ENCODE measurements at regions not wholly inside any gene's neighbourhood (a gene's known extent, or its start where the extent isn't known, plus 50 kb on each side); places are given as distances from the start of the nearest gene placed in this dataset.

DNA sequence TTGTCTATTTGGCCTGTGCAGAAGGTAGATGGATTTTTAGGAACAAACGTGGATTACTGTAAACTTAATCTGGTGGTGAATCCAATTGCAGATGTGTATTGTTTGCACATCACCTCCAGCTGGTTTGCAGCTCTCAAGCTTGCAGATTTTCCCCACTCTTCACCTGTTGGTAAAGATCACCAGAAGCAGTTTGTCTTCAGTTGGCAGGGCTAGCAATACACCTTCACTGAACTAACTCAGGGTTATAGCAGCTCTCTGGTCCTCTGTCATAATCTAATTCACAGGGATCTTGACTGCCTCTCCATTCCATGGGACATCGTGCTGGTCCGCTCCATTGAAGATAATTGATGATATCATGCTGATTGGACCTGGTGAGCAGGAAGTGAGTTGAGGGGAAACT is 181.5 kb downstream of the VAPA start:
- TF ChIP-seq, protein P1, sequence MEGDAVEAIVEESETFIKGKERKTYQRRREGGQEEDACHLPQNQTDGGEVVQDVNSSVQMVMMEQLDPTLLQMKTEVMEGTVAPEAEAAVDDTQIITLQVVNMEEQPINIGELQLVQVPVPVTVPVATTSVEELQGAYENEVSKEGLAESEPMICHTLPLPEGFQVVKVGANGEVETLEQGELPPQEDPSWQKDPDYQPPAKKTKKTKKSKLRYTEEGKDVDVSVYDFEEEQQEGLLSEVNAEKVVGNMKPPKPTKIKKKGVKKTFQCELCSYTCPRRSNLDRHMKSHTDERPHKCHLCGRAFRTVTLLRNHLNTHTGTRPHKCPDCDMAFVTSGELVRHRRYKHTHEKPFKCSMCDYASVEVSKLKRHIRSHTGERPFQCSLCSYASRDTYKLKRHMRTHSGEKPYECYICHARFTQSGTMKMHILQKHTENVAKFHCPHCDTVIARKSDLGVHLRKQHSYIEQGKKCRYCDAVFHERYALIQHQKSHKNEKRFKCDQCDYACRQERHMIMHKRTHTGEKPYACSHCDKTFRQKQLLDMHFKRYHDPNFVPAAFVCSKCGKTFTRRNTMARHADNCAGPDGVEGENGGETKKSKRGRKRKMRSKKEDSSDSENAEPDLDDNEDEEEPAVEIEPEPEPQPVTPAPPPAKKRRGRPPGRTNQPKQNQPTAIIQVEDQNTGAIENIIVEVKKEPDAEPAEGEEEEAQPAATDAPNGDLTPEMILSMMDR (IDR thresholded peaks at IDR 0.05) = no peak
- no peak for TF ChIP-seq POLR2A (IDR thresholded peaks at IDR 0.05)
- TF ChIP-seq POLR2AphosphoS5 (IDR thresholded peaks at IDR 0.05) = no peak

Measured in breast epithelium (tissue), 3 donors.